ENCODE measurements at regions not wholly inside any gene's neighbourhood (a gene's known extent, or its start where the extent isn't known, plus 50 kb on each side); places are given as distances from the start of the nearest gene placed in this dataset.

GRCh38 chr5:101860145-101860544, 435.9 kb downstream of the SLCO4C1 start:
- no peak for TF ChIP-seq CTCF (IDR thresholded peaks at IDR 0.05; ENCODE audit: low read depth, low read length, missing input control)
- TF ChIP-seq MAX (IDR thresholded peaks at IDR 0.05): no peak
- TF ChIP-seq SP1 (IDR thresholded peaks at IDR 0.05): no peak
- no peak for TF ChIP-seq RAD21 (IDR thresholded peaks at IDR 0.05)
- no peak for TF ChIP-seq REST (IDR thresholded peaks at IDR 0.05)
- TF ChIP-seq ATF3 (IDR thresholded peaks at IDR 0.05): no peak
- TF ChIP-seq TAF1 (conservative IDR thresholded peaks at IDR 0.05): no peak
- TF ChIP-seq EGR1 (IDR thresholded peaks at IDR 0.05; ENCODE audit: low read depth in 2 of 2): no peak
- TF ChIP-seq ZBTB33 (IDR thresholded peaks at IDR 0.05): no peak
- no peak for TF ChIP-seq FOXA1 (IDR thresholded peaks at IDR 0.05)
- no peak for TF ChIP-seq YY1 (IDR thresholded peaks at IDR 0.05)
- TF ChIP-seq JUND (IDR thresholded peaks at IDR 0.05): no peak

All from liver (tissue), 3 donors.